GM21526 (cell line): ENCODE measurements at regions not wholly inside any gene's neighbourhood (a gene's known extent, or its start where the extent isn't known, plus 50 kb on each side); places are given as distances from the start of the nearest gene placed in this dataset.
A peak's percentile ranks its signal among the peaks of the same experiment; 100 is the strongest.
"Not testable (repeated sequence)": the region's sequence is repeated elsewhere in the genome, so short reads cannot be mapped to it uniquely, and the experiment has no call there.

Experiments used
- ATAC-seq: cut with Tn5 transposase; IDR thresholded peaks from one replicate; pipeline ENCODE4 v1.9.1; 2021; ENCODE audit warnings: moderate library complexity; ENCODE audit not compliant: unreplicated experiment, low FRiP score

DNA sequence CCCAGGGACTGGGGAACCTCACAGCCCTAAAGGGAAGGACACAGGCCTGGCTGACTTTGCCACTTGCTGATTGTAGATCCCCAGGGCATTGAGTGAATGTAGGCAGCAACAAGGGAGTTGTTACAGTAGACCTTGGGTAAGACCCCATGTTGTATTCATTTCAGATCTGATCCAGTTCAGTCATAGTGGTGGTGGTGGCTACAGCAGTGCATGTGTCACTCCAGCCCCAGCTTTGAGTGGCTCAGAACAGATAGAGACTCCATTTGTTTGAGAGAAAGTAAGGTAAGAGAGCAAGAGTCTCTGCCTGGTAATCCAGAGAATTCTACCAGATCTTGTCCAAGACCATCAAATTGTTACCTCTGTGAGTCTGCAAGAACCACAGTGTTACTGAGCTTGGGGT lies 278.7 kb upstream of the SATB1 start:
- no peak for ATAC-seq

DNA sequence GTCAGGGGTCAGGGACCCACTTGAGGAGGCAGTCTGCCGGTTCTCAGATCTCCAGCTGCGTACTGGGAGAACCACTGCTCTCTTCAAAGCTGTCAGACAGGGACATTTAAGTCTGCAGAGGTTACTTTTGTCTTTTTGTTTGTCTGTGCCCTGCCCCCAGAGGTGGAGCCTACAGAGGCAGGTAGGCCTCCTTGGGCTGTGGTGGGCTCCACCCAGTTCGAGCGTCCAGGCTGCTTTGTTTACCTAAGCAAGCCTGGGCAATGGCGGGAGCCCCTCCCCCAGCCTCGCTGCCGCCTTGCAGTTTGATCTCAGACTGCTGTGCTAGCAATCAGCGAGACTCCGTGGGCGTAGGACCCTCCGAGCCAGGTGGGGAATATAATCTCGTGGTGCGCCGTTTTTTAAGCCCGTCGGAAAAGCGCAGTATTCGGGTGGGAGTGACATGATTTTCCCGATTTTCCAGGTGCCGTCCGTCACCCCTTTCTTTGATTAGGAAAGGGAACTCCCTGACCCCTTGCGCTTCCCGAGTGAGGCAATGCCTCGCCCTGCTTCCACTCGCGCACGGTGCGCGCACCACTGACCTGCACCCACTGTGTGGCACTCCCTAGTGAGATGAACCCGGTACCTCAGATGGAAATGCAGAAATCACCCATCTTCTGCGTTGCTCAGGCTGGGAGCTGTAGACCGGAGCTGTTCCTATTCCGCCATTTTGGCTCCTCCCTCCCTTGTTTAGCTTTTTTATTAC lies 268.6 kb upstream of the SATB1 start:
- not testable (repeated sequence) for ATAC-seq

DNA sequence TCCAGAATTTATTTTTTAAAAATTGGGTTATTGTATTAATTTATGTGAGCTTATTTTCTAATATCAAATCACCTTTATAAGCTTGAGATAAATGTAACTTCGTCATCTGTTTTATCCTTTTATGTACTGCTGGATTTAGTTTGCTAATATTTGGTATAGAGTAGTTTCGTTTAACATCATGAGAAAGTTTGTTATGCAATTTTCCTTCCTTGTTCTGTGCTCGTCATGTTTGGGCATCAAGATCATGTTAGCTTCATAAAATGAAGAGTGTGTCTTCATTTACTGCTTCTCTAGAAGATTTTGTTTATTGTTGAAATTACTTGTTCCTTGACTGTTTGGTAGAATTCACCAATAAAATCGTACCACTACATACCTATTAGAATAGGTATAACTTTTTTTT lies 262.1 kb upstream of the SATB1 start:
- no peak for ATAC-seq

DNA sequence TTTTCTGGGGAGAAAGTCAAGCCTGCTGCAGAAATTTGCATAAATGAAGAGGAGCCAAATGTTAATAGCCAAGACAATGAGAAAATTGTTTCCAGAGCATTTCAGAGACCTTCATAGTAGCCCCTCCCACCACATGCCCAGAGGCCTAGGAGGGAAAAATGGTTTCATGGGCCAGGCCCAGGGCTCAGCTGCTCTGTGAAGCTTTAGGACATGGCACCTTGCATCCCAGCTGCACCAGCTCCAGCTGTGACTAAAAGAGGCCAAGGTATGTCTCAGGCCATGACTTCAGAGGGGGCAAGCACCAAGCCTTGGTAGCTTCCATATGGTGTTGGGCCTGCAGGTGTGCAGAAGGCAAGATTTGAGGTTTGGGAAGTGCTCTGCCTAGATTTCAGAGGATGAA lies 258.8 kb upstream of the SATB1 start:
- no peak for ATAC-seq

DNA sequence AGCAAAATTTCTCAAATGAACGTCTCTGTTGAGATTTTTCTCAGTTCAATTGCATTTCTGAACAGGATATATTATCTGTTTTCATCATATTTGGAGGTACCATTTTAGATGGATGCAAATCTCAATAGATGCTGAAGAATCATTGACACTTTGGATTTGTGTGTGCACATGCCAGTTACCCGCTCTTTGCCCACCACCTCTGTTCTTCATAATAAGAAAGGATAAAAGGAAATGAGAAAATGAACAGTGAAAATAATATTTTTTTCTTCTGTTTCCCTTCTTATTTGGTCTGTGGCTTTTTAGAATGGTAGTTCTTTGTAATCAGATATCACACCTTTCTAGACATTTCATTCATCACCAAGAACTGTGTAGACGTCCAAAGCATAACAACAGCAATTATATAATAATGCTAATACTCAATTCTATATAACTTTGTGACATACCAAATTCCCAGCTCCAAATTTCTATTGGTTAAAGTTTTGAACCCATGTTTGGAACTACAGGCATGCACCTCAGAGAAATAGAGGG lies 256.7 kb upstream of the SATB1 start:
- no peak for ATAC-seq

DNA sequence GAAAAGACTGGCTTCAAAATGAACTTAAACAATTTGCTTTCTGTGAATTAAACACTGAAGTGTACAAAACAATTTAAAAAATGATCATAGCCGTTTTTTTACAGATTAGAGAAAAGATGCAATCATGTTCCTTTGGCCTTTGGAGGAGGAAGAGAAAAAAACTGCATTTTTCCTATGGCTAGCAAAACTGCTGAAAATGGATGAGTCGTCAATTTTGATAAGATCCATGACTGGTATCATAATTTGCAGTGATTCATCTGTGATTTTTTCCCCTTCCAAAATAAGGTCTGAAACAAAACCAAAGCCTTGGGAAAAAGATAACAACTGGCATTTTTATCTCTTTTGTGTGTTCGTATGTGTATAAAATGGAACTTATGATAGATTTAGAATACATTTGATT lies 255.6 kb upstream of the SATB1 start:
- no peak for ATAC-seq

DNA sequence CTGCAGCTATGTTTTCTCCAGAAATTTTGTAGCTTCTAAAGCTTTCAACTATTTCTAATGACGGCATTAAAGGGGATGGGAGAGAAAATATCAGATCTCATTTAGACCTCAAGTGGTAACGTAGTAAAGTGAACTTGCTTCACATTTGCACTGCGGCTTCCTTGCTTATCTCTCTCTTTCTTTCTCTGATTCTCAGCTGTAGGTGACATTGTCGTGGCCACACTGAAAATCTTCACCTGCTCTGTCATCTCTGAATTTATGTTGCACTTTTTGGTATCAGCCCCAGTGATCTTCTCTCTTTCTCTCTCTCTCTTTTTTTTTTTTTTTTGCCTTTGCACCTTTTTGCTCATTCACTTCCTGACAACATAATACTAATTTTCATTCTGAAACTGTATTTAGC lies 254.1 kb upstream of the SATB1 start:
- no peak for ATAC-seq

DNA sequence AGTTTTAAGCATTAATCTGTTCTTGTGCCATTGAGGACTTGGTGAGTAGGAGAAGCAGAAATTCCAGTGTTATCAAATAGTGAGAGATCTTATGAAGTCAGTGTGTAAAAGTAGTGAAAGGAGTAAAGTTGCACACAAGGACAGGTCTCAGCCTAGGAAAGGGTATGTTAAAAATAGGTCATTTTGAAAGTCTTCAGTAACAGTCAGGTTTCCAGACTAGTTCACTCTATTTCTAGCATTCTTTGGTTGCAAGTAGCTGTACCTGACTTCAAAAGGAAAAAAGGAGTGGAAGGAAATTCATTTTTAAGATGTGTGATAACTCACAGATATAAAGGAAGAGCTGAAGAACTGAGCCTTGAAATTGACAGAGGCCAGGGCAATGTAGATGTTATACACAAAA lies 250.1 kb upstream of the SATB1 start:
- no peak for ATAC-seq

DNA sequence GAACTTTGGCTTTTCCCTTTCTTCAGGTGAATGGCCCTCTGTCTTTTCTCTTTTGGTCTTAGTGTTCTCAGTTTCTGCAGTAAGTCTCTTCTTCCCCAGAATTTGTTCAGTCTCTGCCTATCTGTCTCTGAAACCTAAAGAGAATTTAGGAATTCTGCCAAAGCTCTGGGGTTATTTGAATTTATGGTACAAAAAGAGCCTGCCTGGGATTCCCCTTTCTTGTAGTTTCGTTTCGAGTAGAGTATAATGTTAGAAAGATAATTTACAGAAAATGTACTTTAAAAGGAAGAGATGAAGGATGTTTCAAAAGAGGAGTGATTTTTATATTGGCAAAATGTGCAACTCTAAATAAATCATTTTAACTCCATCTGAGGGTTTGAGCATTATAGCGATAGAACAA lies 247.4 kb upstream of the SATB1 start:
- ATAC-seq = no peak

DNA sequence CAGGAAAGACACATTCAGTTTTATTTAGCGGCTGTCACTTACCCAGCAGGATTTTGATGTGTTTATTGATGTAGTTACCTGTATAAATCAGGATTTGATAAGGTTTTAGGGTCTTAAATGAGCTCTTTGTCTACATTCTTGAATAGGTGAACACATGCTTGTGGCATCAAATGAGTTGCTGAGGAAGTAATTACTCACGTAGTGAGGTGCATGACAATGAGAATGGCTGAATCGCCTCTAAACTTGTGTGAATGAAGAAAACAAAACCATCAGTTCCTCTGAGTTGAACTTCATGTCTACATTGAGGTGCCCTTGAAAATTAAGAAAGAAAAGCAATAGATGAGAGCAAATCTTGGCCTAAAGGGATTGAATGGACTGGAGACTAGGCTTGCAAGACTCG lies 245.6 kb upstream of the SATB1 start:
- no peak for ATAC-seq

DNA sequence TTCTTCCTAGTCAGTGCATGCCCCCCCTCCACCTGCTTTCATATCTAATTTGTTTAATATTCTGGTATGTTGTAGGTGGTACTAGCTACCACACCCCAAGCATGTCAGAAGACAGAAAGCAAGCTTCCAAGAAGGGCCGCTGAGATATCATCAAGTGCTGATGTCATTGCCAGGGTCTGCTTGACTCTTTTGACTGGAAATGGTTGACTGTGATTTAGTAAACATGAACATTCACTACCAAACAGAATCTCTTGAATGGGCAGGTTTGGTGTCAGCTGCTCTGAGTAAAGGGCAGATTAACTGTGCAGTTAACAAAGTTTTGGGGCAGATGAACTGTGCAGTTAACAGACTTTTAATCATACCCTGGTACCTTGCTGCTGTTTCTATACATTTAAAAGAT lies 244.2 kb upstream of the SATB1 start:
- ATAC-seq = no peak

DNA sequence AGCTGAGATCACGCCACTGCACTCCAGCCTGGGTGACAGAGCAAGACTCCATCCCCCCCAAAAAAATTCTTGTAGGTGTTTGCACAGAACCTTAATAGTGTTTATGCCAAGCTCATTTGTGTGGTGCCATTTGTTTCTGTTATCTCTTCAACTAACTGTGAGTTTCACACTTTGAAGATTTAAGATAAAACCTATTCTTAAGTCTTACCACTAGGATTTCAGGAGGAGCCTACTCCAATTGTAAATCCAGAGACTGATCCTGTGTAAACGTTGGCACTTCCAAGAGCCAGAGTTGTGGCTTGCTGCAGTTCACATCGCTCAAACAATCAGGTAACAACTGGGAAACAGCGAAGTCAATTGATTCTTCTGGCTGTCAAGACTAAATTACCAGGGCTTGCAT lies 242.4 kb upstream of the SATB1 start:
- no peak for ATAC-seq

DNA sequence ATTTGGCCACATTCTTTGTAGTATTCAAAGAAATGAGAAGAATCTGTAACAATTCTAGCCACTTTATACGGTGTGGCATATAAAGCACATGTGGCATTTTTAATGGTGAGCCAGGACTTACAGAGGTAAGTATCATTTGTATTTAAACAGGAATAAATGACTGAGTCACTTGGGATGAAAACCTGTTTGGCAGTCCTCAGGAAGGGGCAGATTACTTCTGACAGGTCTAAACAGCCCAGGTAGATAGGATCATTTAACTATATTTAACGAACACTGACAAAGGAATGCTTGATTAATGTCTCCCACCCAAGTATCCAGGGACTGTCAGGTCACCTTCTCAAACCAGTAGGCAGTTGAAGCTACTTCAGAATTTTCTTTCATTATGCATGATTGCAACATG lies 241.5 kb upstream of the SATB1 start:
- ATAC-seq = no peak

DNA sequence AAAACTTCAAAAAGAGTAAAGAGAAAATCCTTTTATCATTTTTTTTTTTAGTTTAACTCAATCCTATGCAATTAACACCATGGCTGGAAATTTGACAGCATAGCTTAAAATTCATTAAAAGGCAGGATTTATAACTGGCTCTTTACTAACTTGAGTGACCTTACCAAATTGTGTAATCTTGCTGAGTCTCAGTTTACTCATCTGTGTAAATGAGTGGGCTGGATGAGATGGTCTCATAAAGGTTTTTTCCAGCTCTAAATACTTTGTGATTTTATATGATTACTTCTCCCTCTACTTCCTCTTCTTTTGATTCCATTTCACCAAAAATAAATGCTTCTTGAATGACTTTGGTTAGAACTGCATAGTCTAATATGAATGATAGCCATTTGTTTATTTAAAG lies 234.9 kb upstream of the SATB1 start:
- no peak for ATAC-seq

DNA sequence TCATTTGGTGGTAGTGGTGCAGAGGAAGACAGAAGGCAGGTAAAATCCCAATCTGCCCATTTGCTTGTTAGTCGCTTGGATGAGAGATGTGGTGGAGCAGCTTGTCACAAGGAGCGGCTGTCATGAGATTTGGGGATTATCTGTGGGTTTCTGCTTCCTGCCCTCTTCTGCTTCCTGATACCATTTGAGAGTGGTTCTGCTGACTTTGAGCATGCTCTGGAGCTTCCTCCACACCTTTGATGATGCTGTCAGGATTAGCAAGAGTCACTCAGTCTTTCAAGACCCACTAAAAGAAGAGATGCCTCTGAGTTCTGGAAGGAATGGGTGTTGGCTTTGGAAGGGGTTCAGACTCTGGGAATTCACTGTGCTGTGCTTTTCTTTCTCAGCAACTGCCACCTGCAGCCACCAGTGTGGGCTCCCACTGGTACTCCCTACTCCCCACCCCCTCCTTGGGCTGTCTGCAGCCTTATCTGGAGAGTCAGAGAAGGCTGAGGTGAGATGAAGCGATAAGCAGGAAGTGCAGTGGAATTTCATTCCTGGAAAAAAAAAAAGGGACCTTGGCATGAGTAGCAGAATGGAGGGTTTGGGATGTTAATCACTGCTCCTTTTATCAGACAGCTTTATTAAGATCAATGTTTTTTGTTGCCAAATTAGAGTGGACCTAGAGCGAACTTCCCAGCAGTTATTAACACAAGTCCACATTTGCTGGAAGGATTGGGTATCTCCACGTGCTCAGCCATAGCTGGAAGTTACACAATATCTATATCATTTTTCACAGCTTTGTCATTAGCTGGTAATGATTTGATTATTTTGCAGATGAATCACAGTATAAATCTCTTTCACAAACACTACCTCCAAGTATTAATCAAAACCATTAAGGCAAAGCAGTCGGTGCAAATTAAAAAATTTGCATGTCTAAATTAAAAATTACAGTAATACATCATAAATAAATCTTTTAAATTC lies 233.0 kb upstream of the SATB1 start:
- ATAC-seq = no peak

DNA sequence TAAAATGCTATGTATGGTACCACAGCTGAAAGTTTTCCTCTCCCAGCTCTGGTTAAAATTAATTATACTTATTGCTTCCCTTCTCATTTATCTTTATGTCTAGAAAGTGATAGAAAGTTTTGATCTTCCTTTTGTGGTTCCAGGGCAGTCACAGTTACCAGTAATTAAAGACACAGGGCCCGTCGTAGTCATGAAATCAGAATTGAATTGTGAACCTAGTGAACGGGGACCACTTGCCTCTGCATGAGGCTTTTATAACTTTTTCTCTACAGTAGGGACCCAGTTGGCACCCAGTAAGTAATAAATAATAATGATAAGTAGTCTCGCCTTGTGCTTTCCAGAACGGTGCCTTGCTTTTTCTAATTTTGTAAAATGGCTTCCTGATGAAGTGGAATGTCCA lies 231.7 kb upstream of the SATB1 start:
- no peak for ATAC-seq

DNA sequence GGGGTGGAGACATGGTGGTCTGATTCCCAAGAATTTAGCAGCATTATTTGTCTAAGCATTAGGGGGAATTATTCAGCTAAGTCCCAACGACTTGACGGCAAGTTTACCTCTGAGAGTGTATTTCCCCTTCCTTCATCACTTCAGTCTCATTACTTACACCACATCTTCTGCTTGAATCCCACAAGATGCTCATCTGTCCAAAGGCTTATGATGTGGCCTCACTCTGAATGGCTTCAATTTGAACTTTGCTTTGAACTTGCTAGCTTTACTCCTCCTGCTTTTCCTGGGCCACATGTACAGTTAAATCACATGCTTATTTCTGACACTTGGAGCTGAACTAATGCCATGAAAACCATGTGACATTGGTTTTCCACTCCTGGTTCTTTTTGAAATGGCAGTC lies 231.3 kb upstream of the SATB1 start:
- no peak for ATAC-seq

DNA sequence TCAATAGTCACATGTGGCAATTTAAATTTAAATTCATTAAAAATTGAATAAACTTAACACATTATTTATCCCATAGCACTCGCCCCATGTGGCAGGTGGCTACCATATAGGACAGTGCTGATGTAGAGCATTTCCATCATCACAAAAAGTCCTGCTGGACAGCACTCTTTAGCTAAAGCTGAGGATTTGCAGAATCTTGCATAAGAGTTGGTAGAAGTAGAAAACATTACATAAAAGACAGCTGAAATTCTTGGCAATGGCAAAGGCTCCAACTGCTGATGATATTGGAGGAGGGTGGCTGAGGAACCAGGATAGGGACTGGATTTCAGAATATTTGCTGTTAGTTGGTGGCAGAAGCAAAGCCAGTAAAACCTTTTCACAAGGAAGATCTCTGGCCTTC lies 230.7 kb upstream of the SATB1 start:
- no peak for ATAC-seq

DNA sequence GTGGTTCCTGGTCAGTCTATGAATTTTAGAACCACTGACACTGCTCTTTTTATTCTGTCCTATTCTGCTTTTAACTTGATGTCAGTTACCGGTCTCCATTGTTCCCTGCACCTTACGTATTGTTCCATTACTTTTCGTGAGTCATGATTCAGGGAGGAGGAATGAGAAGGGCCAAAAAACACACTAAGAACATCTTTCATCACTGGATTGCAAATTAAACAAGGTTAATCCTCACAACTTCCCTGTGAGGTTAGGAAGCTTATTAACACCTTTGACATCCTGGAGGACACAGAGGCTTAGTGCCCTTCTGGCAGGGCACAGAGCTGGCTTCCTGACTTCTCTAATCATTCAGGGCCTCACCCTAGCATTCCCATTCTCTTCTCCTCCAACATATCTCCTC lies 227.6 kb upstream of the SATB1 start:
- no peak for ATAC-seq

DNA sequence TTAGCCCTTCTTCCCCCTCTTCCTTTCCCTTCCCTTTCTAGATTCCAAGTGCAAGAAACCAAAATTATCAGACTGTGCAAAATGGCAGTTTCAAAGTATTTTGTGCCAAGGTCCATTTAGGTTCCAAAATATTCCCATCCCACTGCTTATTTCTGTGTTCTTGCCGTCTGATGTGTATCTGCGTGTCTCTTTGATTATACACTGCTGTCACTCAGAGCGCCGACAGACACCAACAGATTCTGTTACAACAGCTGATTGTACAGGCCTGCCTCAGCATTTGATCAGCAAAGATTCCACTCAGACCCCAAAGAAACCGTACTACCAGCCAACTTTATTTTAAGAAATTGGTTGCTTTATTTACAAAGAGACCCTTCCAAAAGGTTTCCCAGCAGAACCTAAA lies 225.6 kb upstream of the SATB1 start:
- ATAC-seq = no peak

DNA sequence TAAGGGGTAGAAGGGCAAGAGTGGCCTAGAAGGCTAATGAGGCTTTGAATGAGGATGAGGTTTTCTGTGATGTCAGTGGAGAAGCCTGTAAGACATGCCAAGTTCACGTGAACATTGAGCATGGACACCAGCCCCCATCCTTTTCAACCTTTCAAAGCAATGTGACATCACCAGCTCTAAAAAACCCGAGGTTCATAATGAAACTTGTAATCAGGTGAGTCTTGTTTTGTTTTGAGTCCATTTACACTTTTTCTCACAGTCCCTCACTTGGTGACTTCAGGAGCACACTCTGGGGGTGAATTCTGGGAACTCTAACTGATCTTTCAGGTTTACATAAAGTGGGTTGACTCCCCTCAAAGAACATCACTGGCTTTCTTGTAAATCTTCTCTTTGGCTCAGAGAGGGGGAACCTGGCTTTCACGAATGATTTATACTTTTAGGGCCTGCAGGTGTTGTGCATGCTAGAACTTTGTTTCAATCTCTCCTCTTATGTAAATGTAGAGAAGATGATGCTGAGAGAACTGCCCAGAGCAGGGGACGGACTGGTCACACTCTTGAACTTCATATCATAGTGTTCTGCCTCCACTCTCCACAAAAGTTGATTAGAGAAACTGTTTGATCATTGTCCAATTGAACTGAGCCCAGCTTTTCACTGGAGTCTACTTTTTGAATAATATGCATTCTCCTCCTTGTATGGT lies 224.7 kb upstream of the SATB1 start:
- ATAC-seq = peak; percentile 92
